ENCODE measurements at regions not wholly inside any gene's neighbourhood (a gene's known extent, or its start where the extent isn't known, plus 50 kb on each side); places are given as distances from the start of the nearest gene placed in this dataset.

GRCh38 chr10:43980313-43980712, 331.6 kb upstream of the ZNF32 start:
- no peaks in the 10 kb centered on the region for H3K27me3 Mint-ChIP-seq
- H3K9me3 Mint-ChIP-seq = no peaks in the 10 kb centered on the region
- no peak overlapping the region for H3K27ac Mint-ChIP-seq
- no peak for DNase-seq
- H3K4me1 Mint-ChIP-seq (ENCODE audit: low read depth) = peaks cover 10% of the 10 kb centered on the region
- H3K36me3 Mint-ChIP-seq (ENCODE audit: low read depth) = no peaks in the 10 kb centered on the region
- H3K4me3 Mint-ChIP-seq = no peak overlapping the region

GRCh38 chr10:43979551-43979950, 330.9 kb upstream of the ZNF32 start:
- Mint-ChIP-seq H3K27ac (no peak overlapping the region), H3K36me3 (ENCODE audit: low read depth) (no peaks in the 10 kb centered on the region), H3K4me3 (no peak overlapping the region), H3K4me1 (ENCODE audit: low read depth) (peaks cover 10% of the 10 kb centered on the region), H3K9me3 (no peaks in the 10 kb centered on the region), H3K27me3 (no peaks in the 10 kb centered on the region)
- DNase-seq = no peak

- DNase-seq = no peak
- Mint-ChIP-seq H3K4me3 (no peak overlapping the region), H3K27ac (no peak overlapping the region), H3K4me1 (ENCODE audit: low read depth) (peaks cover 10% of the 10 kb centered on the region), H3K9me3 (no peaks in the 10 kb centered on the region), H3K27me3 (no peaks in the 10 kb centered on the region), H3K36me3 (ENCODE audit: low read depth) (no peaks in the 10 kb centered on the region)
Observed at GRCh38 chr10:43978936-43979335, 330.3 kb upstream of the ZNF32 start.

GRCh38 chr10:43978091-43978490, 329.4 kb upstream of the ZNF32 start:
- H3K27ac Mint-ChIP-seq = no peak overlapping the region
- peaks cover 10% of the 10 kb centered on the region for H3K4me1 Mint-ChIP-seq (ENCODE audit: low read depth)

GRCh38 chr10:43976292-43976691, 327.6 kb upstream of the ZNF32 start:
- Mint-ChIP-seq H3K9me3 (no peaks in the 10 kb centered on the region), H3K4me1 (ENCODE audit: low read depth) (peaks cover 7% of the 10 kb centered on the region), H3K4me3 (no peak overlapping the region), H3K27me3 (no peaks in the 10 kb centered on the region), H3K27ac (no peak overlapping the region), H3K36me3 (ENCODE audit: low read depth) (no peaks in the 10 kb centered on the region)
- no peak for DNase-seq

More at GRCh38 chr10:43978091-43978490, 329.4 kb upstream of the ZNF32 start:
- Mint-ChIP-seq H3K4me3 (no peak overlapping the region), H3K27me3 (no peaks in the 10 kb centered on the region), H3K9me3 (no peaks in the 10 kb centered on the region), H3K36me3 (ENCODE audit: low read depth) (no peaks in the 10 kb centered on the region)
- no peak for DNase-seq

- H3K9me3 Mint-ChIP-seq = no peaks in the 10 kb centered on the region
- no peaks in the 10 kb centered on the region for H3K4me1 Mint-ChIP-seq (ENCODE audit: low read depth)
- peaks cover 4% of the 10 kb centered on the region for H3K27me3 Mint-ChIP-seq
- DNase-seq = no peak
- no peak overlapping the region for H3K27ac Mint-ChIP-seq
- H3K4me3 Mint-ChIP-seq = no peak overlapping the region
- H3K36me3 Mint-ChIP-seq (ENCODE audit: low read depth) = no peaks in the 10 kb centered on the region
Observed at GRCh38 chr10:43973801-43974200, 325.1 kb upstream of the ZNF32 start.

- H3K9me3 Mint-ChIP-seq = no peaks in the 10 kb centered on the region
- DNase-seq = no peak
- no peak overlapping the region for H3K27ac Mint-ChIP-seq
- no peaks in the 10 kb centered on the region for H3K36me3 Mint-ChIP-seq (ENCODE audit: low read depth)
- peaks cover 4% of the 10 kb centered on the region for H3K27me3 Mint-ChIP-seq
- no peaks in the 10 kb centered on the region for H3K4me1 Mint-ChIP-seq (ENCODE audit: low read depth)
- no peak overlapping the region for H3K4me3 Mint-ChIP-seq
Observed at GRCh38 chr10:43972976-43973647, 324.4 kb upstream of the ZNF32 start.

GRCh38 chr10:43971981-43972380, 323.3 kb upstream of the ZNF32 start:
- no peak for DNase-seq
- Mint-ChIP-seq H3K36me3 (ENCODE audit: low read depth) (no peaks in the 10 kb centered on the region), H3K9me3 (no peaks in the 10 kb centered on the region), H3K4me3 (no peak overlapping the region), H3K4me1 (ENCODE audit: low read depth) (no peaks in the 10 kb centered on the region), H3K27me3 (peaks cover 4% of the 10 kb centered on the region), H3K27ac (no peak overlapping the region)

GRCh38 chr10:43971306-43971705, 322.6 kb upstream of the ZNF32 start:
- no peaks in the 10 kb centered on the region for H3K36me3 Mint-ChIP-seq (ENCODE audit: low read depth)
- no peaks in the 10 kb centered on the region for H3K4me1 Mint-ChIP-seq (ENCODE audit: low read depth)
- no peak overlapping the region for H3K4me3 Mint-ChIP-seq
- H3K27me3 Mint-ChIP-seq = peaks cover 4% of the 10 kb centered on the region
- no peaks in the 10 kb centered on the region for H3K9me3 Mint-ChIP-seq
- DNase-seq = no peak
- no peak overlapping the region for H3K27ac Mint-ChIP-seq

GRCh38 chr10:43970717-43971116, 322.0 kb upstream of the ZNF32 start:
- no peak for DNase-seq
- no peaks in the 10 kb centered on the region for H3K36me3 Mint-ChIP-seq (ENCODE audit: low read depth)
- no peak overlapping the region for H3K27ac Mint-ChIP-seq
- no peaks in the 10 kb centered on the region for H3K9me3 Mint-ChIP-seq
- no peak overlapping the region for H3K4me3 Mint-ChIP-seq
- H3K27me3 Mint-ChIP-seq = peaks cover 6% of the 10 kb centered on the region
- no peaks in the 10 kb centered on the region for H3K4me1 Mint-ChIP-seq (ENCODE audit: low read depth)

- Mint-ChIP-seq H3K27me3 (peaks cover 10% of the 10 kb centered on the region), H3K4me3 (no peak overlapping the region), H3K9me3 (no peaks in the 10 kb centered on the region), H3K36me3 (ENCODE audit: low read depth) (no peaks in the 10 kb centered on the region), H3K27ac (no peak overlapping the region), H3K4me1 (ENCODE audit: low read depth) (peaks cover 5% of the 10 kb centered on the region)
- no peak for DNase-seq
Observed at GRCh38 chr10:43970018-43970698, 321.5 kb upstream of the ZNF32 start.

- Mint-ChIP-seq H3K36me3 (ENCODE audit: low read depth) (no peaks in the 10 kb centered on the region), H3K27me3 (peaks cover 16% of the 10 kb centered on the region), H3K27ac (no peak overlapping the region), H3K9me3 (no peaks in the 10 kb centered on the region), H3K4me1 (ENCODE audit: low read depth) (peaks cover 7% of the 10 kb centered on the region), H3K4me3 (no peak overlapping the region)
- no peak for DNase-seq
Observed at GRCh38 chr10:43969506-43969905, 320.8 kb upstream of the ZNF32 start.

- no peak overlapping the region for H3K4me3 Mint-ChIP-seq
- H3K27ac Mint-ChIP-seq = no peak overlapping the region
- DNase-seq = no peak
- no peaks in the 10 kb centered on the region for H3K36me3 Mint-ChIP-seq (ENCODE audit: low read depth)
- H3K27me3 Mint-ChIP-seq = peaks cover 21% of the 10 kb centered on the region
- peaks cover 8% of the 10 kb centered on the region for H3K4me1 Mint-ChIP-seq (ENCODE audit: low read depth)
- H3K9me3 Mint-ChIP-seq = no peaks in the 10 kb centered on the region
Observed at GRCh38 chr10:43968961-43969360, 320.3 kb upstream of the ZNF32 start.

GRCh38 chr10:43968076-43968475, 319.4 kb upstream of the ZNF32 start:
- Mint-ChIP-seq H3K36me3 (ENCODE audit: low read depth) (no peaks in the 10 kb centered on the region), H3K27ac (no peak overlapping the region), H3K4me1 (ENCODE audit: low read depth) (peaks cover 8% of the 10 kb centered on the region), H3K4me3 (no peak overlapping the region), H3K9me3 (no peaks in the 10 kb centered on the region), H3K27me3 (peaks cover 22% of the 10 kb centered on the region)
- DNase-seq = no peak

GRCh38 chr10:43966571-43966965, 317.9 kb upstream of the ZNF32 start:
- Mint-ChIP-seq H3K9me3 (no peaks in the 10 kb centered on the region), H3K4me1 (ENCODE audit: low read depth) (peaks cover 8% of the 10 kb centered on the region), H3K27ac (no peak overlapping the region), H3K36me3 (ENCODE audit: low read depth) (no peaks in the 10 kb centered on the region), H3K27me3 (peaks cover 28% of the 10 kb centered on the region), H3K4me3 (no peak overlapping the region)
- no peak for DNase-seq
